ENCODE measurements at regions not wholly inside any gene's neighbourhood (a gene's known extent, or its start where the extent isn't known, plus 50 kb on each side); places are given as distances from the start of the nearest gene placed in this dataset.

DNA sequence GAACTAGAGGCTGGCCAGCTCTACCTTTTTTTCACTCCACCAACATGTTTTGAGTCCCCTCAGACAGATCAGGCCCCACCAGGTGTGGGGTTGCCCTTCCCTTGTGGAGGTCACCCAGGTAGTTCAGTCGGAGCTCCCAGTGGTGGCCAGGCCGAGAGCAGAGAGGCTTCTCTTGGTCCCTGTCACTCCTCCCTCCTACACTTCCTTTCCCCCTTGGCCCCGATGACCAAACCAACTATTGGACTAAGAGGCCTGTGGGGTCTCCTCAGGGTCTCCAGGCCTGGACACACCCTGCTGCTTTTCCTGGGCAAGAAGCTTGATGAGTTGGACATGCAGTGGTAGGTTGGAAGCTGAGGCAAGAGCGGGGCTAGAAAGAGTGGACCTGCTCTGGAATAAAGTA lies 174.8 kb downstream of the ZNF248 start:
- DNase-seq (ENCODE audit: low spot score) (no peak), ATAC-seq (no peak)
- TF ChIP-seq, protein P1, sequence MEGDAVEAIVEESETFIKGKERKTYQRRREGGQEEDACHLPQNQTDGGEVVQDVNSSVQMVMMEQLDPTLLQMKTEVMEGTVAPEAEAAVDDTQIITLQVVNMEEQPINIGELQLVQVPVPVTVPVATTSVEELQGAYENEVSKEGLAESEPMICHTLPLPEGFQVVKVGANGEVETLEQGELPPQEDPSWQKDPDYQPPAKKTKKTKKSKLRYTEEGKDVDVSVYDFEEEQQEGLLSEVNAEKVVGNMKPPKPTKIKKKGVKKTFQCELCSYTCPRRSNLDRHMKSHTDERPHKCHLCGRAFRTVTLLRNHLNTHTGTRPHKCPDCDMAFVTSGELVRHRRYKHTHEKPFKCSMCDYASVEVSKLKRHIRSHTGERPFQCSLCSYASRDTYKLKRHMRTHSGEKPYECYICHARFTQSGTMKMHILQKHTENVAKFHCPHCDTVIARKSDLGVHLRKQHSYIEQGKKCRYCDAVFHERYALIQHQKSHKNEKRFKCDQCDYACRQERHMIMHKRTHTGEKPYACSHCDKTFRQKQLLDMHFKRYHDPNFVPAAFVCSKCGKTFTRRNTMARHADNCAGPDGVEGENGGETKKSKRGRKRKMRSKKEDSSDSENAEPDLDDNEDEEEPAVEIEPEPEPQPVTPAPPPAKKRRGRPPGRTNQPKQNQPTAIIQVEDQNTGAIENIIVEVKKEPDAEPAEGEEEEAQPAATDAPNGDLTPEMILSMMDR (conservative IDR thresholded peaks at IDR 0.05; ENCODE audit: low read depth in 2 of 2), result no peak
- TF ChIP-seq NANOG (IDR thresholded peaks at IDR 0.05; ENCODE audit: borderline replicate concordance), result no peak
- no peak for TF ChIP-seq POLR2AphosphoS5 (IDR thresholded peaks at IDR 0.05; ENCODE audit: low read depth)
- TF ChIP-seq ZNF331 (CRISPR knock-in tag; IDR thresholded peaks at IDR 0.05; ENCODE audit: low read depth), result no peak
- TF ChIP-seq, protein P2, sequence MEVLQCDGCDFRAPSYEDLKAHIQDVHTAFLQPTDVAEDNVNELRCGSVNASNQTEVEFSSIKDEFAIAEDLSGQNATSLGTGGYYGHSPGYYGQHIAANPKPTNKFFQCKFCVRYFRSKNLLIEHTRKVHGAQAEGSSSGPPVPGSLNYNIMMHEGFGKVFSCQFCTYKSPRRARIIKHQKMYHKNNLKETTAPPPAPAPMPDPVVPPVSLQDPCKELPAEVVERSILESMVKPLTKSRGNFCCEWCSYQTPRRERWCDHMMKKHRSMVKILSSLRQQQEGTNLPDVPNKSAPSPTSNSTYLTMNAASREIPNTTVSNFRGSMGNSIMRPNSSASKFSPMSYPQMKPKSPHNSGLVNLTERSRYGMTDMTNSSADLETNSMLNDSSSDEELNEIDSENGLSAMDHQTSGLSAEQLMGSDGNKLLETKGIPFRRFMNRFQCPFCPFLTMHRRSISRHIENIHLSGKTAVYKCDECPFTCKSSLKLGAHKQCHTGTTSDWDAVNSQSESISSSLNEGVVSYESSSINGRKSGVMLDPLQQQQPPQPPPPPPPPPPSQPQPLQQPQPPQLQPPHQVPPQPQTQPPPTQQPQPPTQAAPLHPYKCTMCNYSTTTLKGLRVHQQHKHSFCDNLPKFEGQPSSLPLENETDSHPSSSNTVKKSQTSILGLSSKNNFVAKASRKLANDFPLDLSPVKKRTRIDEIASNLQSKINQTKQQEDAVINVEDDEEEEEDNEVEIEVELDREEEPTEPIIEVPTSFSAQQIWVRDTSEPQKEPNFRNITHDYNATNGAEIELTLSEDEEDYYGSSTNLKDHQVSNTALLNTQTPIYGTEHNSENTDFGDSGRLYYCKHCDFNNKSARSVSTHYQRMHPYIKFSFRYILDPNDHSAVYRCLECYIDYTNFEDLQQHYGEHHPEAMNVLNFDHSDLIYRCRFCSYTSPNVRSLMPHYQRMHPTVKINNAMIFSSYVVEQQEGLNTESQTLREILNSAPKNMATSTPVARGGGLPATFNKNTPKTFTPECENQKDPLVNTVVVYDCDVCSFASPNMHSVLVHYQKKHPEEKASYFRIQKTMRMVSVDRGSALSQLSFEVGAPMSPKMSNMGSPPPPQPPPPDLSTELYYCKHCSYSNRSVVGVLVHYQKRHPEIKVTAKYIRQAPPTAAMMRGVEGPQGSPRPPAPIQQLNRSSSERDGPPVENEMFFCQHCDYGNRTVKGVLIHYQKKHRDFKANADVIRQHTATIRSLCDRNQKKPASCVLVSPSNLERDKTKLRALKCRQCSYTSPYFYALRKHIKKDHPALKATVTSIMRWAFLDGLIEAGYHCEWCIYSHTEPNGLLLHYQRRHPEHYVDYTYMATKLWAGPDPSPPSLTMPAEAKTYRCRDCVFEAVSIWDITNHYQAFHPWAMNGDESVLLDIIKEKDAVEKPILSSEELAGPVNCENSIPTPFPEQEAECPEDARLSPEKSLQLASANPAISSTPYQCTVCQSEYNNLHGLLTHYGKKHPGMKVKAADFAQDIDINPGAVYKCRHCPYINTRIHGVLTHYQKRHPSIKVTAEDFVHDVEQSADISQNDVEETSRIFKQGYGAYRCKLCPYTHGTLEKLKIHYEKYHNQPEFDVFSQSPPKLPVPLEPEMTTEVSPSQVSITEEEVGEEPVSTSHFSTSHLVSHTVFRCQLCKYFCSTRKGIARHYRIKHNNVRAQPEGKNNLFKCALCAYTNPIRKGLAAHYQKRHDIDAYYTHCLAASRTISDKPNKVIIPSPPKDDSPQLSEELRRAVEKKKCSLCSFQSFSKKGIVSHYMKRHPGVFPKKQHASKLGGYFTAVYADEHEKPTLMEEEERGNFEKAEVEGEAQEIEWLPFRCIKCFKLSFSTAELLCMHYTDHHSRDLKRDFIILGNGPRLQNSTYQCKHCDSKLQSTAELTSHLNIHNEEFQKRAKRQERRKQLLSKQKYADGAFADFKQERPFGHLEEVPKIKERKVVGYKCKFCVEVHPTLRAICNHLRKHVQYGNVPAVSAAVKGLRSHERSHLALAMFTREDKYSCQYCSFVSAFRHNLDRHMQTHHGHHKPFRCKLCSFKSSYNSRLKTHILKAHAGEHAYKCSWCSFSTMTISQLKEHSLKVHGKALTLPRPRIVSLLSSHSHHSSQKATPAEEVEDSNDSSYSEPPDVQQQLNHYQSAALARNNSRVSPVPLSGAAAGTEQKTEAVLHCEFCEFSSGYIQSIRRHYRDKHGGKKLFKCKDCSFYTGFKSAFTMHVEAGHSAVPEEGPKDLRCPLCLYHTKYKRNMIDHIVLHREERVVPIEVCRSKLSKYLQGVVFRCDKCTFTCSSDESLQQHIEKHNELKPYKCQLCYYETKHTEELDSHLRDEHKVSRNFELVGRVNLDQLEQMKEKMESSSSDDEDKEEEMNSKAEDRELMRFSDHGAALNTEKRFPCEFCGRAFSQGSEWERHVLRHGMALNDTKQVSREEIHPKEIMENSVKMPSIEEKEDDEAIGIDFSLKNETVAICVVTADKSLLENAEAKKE (CRISPR knock-in tag; IDR thresholded peaks at IDR 0.05), result no peak
- no peak for TF ChIP-seq CREB1 (CRISPR knock-in tag; IDR thresholded peaks at IDR 0.05; ENCODE audit: low read depth)
- TF ChIP-seq ZNF114 (CRISPR knock-in tag; IDR thresholded peaks at IDR 0.05), result no peak
- TF ChIP-seq EZH2phosphoT487 (IDR thresholded peaks at IDR 0.05; ENCODE audit: unreplicated experiment), result no peak
- TF ChIP-seq, protein P3, sequence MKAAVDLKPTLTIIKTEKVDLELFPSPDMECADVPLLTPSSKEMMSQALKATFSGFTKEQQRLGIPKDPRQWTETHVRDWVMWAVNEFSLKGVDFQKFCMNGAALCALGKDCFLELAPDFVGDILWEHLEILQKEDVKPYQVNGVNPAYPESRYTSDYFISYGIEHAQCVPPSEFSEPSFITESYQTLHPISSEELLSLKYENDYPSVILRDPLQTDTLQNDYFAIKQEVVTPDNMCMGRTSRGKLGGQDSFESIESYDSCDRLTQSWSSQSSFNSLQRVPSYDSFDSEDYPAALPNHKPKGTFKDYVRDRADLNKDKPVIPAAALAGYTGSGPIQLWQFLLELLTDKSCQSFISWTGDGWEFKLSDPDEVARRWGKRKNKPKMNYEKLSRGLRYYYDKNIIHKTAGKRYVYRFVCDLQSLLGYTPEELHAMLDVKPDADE (IDR thresholded peaks at IDR 0.05), result no peak
- Histone ChIP-seq H3K9me2 (ENCODE audit: insufficient read depth) (no peaks in the 10 kb centered on the region), H3K79me2 (replicated peaks; ENCODE audit: insufficient read depth) (no peaks in the 10 kb centered on the region), H3K27ac (ENCODE audit: low read depth) (no peak overlapping the region), H2AFZ (no peak overlapping the region), H3F3A (replicated peaks; ENCODE audit: low read depth) (no peaks in the 10 kb centered on the region), H3K4me3 (no peak overlapping the region), H3K4me1 (ENCODE audit: insufficient read depth) (no peaks in the 10 kb centered on the region), H3K27me3 (ENCODE audit: insufficient read depth) (no peaks in the 10 kb centered on the region), H3K4me2 (no peak overlapping the region), H3K36me3 (ENCODE audit: insufficient read depth) (no peaks in the 10 kb centered on the region), H4K20me1 (replicated peaks; ENCODE audit: insufficient read depth) (no peaks in the 10 kb centered on the region)
- no peak overlapping the region for H3K4me3 Mint-ChIP-seq
- H3K27me3 Mint-ChIP-seq (ENCODE audit: insufficient read depth, low read depth, poor library complexity), result peaks cover 10% of the 10 kb centered on the region
- peaks cover 49% of the 10 kb centered on the region for H3K36me3 Mint-ChIP-seq (ENCODE audit: low read depth)
- H3K27ac Mint-ChIP-seq, result no peak overlapping the region
- H3K9me3 Mint-ChIP-seq, result peaks cover 100% of the 10 kb centered on the region
- no peaks in the 10 kb centered on the region for H3K4me1 Mint-ChIP-seq
